Cardiac muscle cell (in vitro differentiated cells and primary cell): ENCODE measurements at regions not wholly inside any gene's neighbourhood (a gene's known extent, or its start where the extent isn't known, plus 50 kb on each side); places are given as distances from the start of the nearest gene placed in this dataset.
"Not testable (repeated sequence)": the region's sequence is repeated elsewhere in the genome, so short reads cannot be mapped to it uniquely, and the experiment has no call there.

Experiments
- DNase-seq, 2 donors: peaks; one replicate each; pipeline versions ENCODE4 v3.0.0 to v3.0.0-alpha.2; 2010 to 2017; ENCODE audit warnings: low read depth in 1 of 2, low spot score in 1 of 2
- H3K27ac ChIP-seq: fragments of 200-600 bp; sonication (generic); 2 replicates; pipeline ENCODE4 v1.5.1; 2016
- H3K27me3 ChIP-seq: fragments of 200-600 bp; sonication (generic); 2 replicates; pipeline ENCODE4 v1.6.0; 2016; ENCODE audit warnings: control low read depth
- H3K36me3 ChIP-seq: fragments of 200-600 bp; sonication (generic); 2 replicates; pipeline ENCODE4 v1.5.1; 2016; ENCODE audit warnings: control low read depth
- H3K4me1 ChIP-seq: fragments of 200-600 bp; sonication (generic); 2 replicates; pipeline ENCODE4 v1.8.1; 2017; ENCODE audit warnings: low read depth, mild to moderate bottlenecking, mixed run types
- H3K4me3 ChIP-seq: fragments of 200-600 bp; sonication (generic); 2 replicates; pipeline ENCODE4 v1.5.1; 2016; ENCODE audit warnings: mild to moderate bottlenecking
- H3K9me3 ChIP-seq: fragments of 200-600 bp; sonication (generic); 2 replicates; pipeline ENCODE4 v1.5.1; 2017; ENCODE audit warnings: low read depth, mild to moderate bottlenecking, control low read depth
- TF ChIP-seq, protein P1 (sequence below): IDR thresholded peaks from 2 replicates; pipeline ENCODE4 v1.5.1; 2012; ENCODE audit warnings: low read depth, mild to moderate bottlenecking, low read length

DNA sequence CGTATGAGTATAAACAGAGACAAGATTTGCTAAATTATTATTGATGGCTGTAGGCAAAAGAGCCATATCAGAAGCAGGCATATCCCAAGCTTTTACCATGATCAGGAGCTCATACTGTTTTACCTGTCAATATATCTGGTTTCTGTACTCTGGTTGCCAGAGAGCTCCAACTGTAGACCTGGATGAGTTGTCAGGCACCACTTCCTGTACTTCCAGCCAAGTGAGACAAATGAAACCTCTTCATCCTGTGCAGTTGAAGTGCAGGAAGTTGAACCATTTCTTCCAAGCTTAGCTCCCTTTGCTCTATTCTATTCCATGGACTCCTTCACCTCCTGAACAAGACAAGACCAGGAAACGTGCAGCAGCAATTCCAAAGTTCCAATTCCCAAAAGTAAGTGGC is 115.6 kb downstream of the ZNF281 start:
- DNase-seq, result no peak
- H3K36me3 ChIP-seq, result no peaks in the 10 kb centered on the region
- H3K4me3 ChIP-seq, result no peak overlapping the region
- TF ChIP-seq, protein P1, sequence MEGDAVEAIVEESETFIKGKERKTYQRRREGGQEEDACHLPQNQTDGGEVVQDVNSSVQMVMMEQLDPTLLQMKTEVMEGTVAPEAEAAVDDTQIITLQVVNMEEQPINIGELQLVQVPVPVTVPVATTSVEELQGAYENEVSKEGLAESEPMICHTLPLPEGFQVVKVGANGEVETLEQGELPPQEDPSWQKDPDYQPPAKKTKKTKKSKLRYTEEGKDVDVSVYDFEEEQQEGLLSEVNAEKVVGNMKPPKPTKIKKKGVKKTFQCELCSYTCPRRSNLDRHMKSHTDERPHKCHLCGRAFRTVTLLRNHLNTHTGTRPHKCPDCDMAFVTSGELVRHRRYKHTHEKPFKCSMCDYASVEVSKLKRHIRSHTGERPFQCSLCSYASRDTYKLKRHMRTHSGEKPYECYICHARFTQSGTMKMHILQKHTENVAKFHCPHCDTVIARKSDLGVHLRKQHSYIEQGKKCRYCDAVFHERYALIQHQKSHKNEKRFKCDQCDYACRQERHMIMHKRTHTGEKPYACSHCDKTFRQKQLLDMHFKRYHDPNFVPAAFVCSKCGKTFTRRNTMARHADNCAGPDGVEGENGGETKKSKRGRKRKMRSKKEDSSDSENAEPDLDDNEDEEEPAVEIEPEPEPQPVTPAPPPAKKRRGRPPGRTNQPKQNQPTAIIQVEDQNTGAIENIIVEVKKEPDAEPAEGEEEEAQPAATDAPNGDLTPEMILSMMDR, result no peak
- no peak overlapping the region for H3K27ac ChIP-seq
- no peaks in the 10 kb centered on the region for H3K9me3 ChIP-seq
- H3K27me3 ChIP-seq, result peaks cover 16% of the 10 kb centered on the region
- H3K4me1 ChIP-seq, result no peaks in the 10 kb centered on the region

GRCh38 chr1:200292699-200293098 is 117.1 kb downstream of the ZNF281 start:
- peaks cover 16% of the 10 kb centered on the region for H3K27me3 ChIP-seq
- H3K27ac ChIP-seq, result no peak overlapping the region
- no peak overlapping the region for H3K4me3 ChIP-seq
- DNase-seq, result no peak
- TF ChIP-seq, protein P1, result no peak
- H3K9me3 ChIP-seq, result no peaks in the 10 kb centered on the region
- H3K36me3 ChIP-seq, result no peaks in the 10 kb centered on the region
- H3K4me1 ChIP-seq, result no peaks in the 10 kb centered on the region

DNA sequence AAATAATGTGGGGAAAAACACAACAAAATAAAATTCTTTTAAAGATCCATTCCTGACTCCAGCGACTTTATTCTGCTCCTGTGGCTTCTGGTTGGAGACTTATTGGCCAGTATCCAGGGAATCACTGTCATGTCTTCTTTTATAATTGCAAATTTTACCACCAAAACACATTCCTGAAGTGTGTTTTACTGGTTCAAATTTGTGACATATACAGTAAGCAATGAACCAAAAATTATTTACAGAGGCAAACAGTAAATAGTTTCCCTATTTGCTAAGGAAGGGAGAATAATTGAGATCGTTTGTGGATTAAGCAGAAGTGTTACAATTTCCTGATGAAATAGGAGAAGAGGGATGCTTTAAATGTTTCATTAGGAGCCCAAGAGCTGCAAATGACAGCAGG is 118.7 kb downstream of the ZNF281 start:
- Histone ChIP-seq H3K4me3 (no peak overlapping the region), H3K27ac (no peak overlapping the region), H3K36me3 (no peaks in the 10 kb centered on the region), H3K4me1 (no peaks in the 10 kb centered on the region), H3K9me3 (no peaks in the 10 kb centered on the region), H3K27me3 (peaks cover 16% of the 10 kb centered on the region)
- DNase-seq, result no peak
- TF ChIP-seq, protein P1, result no peak

DNA sequence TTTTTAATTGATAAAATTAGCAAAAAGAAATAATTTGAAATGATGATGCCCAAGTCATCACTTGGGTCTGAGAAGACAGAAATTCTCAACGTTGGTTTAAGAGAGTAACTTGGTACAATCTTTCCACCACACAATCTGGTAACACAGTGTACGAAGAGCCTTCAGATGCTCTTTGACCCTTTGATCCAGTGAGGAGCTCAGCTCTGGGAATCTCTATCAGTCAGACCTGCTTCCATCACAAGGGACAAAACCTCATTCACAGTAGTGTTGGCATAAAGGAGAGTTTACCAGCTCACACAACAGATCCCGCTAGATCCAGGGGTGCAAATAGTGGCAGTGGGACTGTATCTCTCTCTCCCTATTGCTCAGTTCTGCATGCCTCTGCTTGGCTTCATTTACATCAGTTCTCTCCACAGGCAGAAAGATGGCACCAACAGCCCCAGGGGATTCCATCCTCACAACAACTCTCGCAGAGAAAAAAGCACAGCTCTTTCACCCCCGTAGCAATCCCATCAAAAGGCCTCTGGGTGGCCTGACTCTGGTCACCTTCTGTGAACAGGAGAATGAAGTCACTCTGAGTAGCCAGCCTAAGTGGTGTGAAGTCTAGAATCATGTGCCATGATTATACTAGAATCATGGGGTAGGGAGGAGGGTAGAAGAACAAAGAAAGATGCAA is 119.7 kb downstream of the ZNF281 start:
- Histone ChIP-seq H3K27ac (no peak overlapping the region), H3K4me3 (no peak overlapping the region), H3K4me1 (no peaks in the 10 kb centered on the region), H3K9me3 (no peaks in the 10 kb centered on the region), H3K36me3 (no peaks in the 10 kb centered on the region), H3K27me3 (peaks cover 16% of the 10 kb centered on the region)
- TF ChIP-seq, protein P1, result no peak
- DNase-seq, result no peak

DNA sequence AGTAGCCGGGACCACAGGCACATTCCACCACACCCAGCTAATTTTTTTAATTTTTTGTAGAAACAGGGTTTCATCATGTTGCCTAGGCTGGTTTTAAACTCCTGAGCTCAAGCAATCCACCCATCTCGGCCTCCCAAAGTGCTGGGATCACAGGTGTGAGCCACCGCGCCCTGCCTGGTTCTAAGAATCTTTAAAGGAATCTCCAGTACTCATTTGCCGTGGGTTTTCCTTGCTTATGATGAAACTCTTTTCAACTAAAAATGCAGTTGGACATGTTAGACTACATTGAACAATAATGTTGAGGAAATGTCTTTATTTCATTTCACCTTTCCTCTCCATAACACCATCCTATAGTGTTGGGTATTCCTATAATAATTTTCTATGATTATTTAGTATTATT is 121.6 kb downstream of the ZNF281 start:
- no peak overlapping the region for H3K27ac ChIP-seq

GRCh38 chr1:200284236-200284635 is 125.6 kb downstream of the ZNF281 start:
- H3K9me3 ChIP-seq, H3K4me3 ChIP-seq, H3K4me1 ChIP-seq, H3K27me3 ChIP-seq, DNase-seq, H3K36me3 ChIP-seq, H3K27ac ChIP-seq: not testable (repeated sequence)

More for the DNA sequence above, 121.6 kb downstream of the ZNF281 start:
- TF ChIP-seq, protein P1, result no peak
- H3K4me1 ChIP-seq, result no peaks in the 10 kb centered on the region
- H3K36me3 ChIP-seq, result no peaks in the 10 kb centered on the region
- DNase-seq, result no peak
- peaks cover 5% of the 10 kb centered on the region for H3K27me3 ChIP-seq
- no peaks in the 10 kb centered on the region for H3K9me3 ChIP-seq
- H3K4me3 ChIP-seq, result no peak overlapping the region
